HG03469 (cell line): ENCODE measurements at regions not wholly inside any gene's neighbourhood (a gene's known extent, or its start where the extent isn't known, plus 50 kb on each side); places are given as distances from the start of the nearest gene placed in this dataset.
A peak's percentile ranks its signal among the peaks of the same experiment; 100 is the strongest.
"Not testable (repeated sequence)": the region's sequence is repeated elsewhere in the genome, so short reads cannot be mapped to it uniquely, and the experiment has no call there.

Experiments
- ATAC-seq: cut with Tn5 transposase; IDR thresholded peaks from one replicate; pipeline ENCODE4 v1.9.1; 2021; ENCODE audit warnings: mild to moderate bottlenecking, moderate library complexity, moderate number of reproducible peaks; ENCODE audit not compliant: unreplicated experiment

DNA sequence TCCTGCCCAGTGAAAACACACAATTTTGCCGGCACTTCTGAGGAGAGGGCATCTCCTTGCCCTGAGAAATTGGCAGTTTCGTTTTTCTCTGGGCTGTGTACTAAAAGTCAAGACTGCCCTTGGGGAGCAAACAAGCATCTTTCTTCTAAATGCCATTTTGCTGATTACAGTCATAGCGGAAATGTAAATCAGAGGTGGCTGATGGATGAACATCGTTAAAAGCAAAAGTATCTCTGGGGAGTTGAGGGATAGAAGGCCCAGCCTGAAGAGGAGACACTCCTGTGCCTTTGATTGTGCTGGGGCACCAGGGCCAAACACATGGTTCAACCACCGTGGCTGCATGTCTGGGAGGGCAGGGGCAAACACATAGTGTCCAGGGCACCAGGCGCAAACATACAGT, 49.8 kb downstream of the ABCC12 start:
- ATAC-seq = no peak

DNA sequence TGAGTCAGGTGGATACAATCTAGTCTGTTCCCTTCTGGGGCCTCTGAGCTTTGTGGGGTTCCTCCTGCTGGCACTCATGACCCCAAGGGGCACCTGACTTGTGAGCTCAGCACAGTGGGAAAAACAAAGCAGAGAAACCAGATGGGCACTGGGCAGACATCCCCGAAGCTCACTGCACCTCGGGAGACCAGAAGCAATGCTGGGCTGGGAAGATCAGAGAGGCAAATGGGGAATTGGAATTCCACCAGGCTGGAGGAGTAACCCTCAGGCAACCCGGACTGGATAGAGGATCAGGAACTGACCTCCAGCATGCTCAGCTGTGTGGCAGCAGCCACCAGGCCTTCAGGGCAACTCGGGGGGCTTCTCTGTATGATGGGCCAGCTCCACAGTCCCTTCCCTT, 50.3 kb downstream of the ABCC12 start:
- no peak for ATAC-seq

DNA sequence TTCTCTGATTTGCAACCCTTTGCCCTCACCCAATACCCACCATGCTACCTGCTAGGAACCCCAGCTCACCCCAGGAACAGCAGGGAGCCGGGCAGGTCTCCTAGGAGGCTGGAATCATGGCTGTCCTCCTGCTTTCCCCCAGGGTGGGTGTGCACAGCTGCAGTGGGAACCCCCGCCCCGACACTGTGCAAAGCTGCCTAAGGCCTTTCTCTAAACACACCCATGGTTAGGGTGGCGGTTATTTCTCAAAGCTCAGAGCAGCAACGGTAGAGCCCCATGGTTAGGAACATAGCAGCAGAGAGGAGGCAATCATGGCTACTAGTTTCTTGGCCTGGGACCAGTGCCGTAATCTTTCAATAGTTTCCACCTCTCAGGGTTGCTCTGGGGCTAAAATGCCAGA, 52.2 kb downstream of the ABCC12 start:
- ATAC-seq = no peak

DNA sequence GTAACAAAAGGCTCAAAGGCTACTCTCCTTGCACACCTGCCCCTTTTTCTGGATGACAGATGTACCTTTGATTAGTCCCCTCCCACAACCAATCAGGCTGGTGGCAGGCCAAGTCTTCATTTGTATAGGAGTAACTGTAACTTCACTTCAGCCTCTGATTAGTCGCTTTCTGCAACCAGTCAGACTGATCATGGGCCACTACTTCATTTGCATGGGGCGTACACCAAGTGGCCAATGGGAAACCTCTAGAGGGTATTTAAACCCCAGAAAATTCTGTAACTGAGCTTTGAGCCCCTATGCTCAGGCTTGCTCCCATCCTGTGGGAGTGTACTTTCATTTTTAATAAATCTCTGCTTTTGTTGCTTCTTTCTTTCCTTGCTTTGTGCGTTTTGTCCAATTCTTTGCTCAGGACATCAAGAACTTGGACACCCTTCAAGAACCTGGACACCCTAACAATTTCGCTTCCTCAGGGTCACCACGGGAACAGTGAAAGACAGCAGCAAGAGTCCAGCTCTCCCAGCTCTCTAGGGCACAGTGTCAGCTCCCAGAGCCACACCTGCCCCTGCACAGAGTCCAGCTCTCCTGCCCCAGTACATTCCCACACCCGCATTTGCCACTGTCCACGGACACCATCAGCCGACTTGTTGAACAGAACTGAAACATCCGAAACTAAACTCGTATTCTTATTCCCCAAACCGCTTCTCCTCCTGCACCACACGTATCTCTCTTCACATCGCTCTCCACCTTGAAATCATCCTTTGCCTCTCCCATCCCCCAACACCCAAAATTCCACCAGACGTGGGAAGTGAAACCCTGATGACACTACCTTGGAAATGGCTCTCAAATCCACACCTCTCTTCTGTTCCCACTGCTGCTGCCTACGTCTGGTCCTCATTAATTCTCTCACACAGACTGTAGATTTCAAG, 53.4 kb downstream of the ABCC12 start:
- no peak for ATAC-seq

DNA sequence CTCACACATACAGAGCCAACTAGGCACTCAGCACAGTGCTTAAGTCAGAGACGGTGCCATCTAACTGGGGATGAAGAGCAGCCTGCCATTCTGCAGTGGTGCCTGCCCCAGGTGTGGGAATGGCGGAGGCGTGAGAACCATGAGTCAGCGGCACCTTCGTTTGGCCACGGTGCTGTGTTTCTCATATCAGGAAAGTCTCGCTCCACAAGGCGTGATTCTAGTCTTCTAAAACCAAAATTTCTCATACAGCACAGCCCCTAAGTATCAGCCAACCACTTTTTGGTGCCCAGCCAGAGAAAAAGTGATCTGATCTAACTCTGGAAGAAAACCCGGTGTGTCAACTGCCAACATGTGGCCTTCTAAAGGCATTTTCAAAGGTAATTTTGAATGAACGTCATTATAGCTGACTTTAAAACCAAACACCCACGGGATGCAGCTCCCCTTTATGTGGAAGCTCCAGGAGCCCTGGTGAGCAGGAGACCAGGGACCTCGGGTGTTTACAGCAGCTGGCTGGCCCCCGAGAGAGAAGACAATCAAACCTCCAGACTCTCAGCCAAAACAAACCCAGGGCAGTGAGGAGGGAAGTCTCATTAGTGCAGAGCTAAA, 54.6 kb downstream of the ABCC12 start:
- peak; percentile 66 for ATAC-seq

DNA sequence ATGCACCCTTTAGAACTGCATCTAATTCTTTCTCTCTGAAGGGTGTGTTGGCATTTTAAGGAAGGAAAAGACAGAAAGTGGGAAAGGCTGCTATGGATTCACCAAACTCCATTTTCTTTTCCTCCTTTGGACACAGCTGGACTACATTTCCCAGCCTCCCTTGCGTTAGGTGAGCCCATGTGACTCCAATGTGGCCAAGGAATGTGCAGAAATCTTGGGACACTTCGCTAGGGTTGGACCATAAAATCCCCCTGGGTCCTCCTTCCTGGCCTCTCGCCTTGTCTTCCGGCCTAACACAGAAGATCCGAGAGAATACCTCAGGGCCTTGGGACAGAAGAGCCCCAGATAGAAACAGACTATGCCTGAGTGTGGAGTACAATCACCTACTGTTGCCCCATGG, 56.3 kb downstream of the ABCC12 start:
- ATAC-seq = no peak

DNA sequence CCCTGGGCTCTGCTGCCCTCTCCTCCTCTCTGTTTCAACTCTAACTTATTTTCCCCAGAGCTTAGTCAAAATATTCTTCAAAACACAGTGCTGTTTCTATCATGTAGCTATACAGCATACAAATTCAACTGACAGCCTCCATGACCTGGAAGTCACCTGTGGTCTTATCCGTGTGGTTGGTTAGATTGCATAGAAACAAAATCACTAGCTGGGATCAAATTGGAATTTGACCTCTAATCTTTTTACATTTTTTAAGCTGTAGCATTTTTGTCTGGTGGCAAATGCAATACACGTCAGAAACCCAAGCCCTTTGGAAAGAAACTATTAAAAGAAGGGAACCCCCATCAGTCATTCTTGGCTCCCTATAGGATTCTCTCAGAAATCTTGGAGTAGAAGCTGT, 57.3 kb downstream of the ABCC12 start:
- no peak for ATAC-seq

DNA sequence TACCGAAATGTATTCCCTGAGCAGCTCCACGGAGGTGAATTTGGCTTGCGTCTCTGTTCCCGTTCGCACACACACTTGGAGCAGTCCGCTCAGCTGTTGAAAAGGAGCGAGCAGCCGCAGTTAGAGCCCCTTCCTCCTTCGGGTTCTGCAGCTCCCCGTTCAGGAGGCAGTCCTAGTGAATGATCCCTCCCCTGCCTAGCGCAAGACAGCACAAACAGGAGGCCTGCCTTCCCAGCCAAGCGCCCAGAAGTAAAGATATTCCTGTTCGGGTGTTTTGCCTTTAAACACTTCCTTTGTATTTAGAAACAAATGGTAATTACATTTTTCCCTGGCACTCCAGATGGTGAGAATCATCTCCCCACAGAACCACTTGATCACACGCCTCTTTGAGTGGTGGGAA, 64.7 kb downstream of the ABCC12 start:
- no peak for ATAC-seq

DNA sequence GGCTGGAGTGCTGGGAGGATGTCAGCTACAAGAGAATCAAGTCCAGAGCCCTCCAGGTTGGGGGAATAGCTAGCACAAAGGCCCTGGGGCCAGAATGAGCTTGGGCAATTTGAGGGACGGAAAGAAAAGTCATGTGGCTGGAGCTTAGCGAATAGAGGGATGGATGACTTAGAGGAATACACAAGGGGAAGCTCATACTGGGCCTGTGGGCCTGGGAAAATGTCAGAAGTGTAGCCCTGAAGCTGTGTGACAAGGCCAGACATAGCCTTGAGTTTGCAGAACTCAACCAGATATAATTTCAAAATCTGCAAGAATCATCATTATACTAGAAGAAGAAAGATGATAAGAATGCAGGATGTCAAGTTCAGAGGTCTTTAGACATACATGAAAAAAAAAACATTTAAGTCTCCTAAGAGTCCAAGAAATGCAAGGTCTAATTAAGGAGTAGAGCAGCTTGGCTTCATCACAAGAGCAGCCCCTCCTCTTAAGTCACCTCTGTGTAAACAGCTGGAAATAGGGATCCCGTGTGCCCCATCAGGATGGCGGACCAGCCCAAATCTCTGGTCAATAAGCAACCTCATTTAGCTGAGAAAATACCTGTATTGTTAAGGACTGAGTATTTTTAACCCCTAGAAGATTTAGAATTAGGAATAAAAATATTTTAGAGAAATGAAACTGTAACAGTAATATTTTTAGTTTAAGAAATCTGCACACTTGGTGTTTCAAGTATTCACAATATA, 66.6 kb downstream of the ABCC12 start:
- ATAC-seq = no peak

DNA sequence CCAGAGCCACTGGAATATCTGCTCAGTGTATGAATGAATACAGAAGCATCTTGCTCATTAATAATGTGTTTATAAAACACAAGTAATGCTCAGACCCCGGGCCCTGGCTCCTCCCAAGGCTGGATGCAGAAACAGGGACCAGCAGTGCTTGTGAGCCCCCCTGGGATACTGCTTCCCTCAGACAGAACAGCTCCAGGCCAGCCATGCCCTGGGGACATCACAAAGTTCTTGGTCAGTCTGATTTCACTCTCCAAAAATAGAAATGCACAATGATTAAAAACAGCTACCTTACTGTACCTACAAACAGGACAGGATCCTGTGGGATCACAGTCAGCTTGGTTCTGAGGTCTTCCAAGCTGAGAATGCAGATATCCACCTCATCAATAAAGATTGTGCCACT, 68.2 kb downstream of the ABCC12 start:
- no peak for ATAC-seq

DNA sequence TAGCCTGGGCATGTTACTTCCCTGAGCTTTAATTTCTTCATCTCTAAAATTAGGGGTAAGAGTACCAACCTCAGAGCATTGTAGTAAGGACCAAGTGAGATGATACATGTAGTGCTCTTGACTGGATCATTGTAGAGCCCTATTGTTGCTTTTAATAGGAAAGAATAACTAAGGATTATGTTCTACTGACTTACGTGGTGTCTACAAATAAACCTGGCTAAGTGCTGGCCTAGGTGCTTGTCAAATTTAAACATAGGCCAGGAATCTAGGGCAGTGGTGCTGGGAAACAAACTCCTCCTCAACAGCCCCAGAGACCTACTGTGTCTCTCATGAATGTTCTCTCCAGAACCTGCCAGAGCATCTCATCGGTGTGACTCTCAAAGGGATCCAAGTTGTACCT, 69.4 kb downstream of the ABCC12 start:
- no peak for ATAC-seq

DNA sequence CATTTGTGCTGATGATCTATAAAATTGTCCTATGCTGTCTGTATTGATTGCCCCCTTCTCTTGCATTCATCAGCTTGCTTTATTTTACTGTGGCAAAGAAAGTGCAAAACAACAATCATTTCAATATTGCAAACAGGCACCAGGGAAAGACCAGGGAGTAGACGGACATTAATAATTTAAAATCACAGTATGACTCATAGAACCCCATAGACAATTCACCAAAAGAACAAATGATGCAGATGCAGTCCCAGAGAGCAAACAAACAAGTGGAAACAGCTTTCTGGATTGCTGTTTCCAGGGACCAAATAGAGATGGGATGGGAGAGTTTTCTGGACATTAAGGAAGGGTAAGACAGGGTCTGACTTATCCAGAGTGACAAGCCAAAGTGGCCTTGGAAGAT, 70.1 kb downstream of the ABCC12 start:
- ATAC-seq = no peak

DNA sequence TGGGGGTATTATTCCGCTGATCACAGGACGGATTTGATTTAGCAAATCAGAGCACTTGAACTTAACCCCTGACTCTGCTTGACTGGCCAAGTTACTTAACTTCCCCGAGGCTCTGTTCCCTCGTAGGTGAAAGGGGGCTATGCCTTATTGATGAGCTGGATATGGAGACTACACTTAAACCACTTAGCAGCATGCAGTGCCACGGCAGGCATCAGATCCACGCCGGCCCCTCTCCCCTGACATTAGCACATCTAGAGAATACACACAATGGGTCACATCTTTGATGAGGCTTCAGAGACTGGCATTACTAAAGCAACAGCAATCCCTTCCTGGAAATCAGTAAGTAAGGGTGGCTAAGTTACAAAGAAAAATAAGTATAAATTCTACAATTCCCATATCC, 71.0 kb downstream of the ABCC12 start:
- ATAC-seq = no peak

DNA sequence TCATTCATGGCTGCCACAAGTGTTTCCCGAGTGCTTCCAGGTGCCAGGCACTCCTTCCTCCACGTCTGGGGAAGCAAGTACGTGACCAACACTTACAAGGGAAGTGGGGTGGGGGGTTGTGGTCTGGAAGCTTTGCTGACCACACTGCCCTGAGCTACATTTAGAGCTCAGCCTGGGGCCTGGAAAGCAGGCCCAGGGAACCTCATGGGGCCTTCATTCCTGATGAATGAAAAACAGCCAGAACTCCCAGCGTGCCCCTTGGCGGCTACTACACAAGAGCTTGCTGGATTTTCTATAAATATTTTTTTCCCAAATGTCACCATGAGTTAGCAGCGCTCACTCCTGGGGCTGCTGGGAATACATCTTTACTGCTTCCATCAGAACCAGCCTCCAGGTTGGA, 73.3 kb downstream of the ABCC12 start:
- no peak for ATAC-seq

DNA sequence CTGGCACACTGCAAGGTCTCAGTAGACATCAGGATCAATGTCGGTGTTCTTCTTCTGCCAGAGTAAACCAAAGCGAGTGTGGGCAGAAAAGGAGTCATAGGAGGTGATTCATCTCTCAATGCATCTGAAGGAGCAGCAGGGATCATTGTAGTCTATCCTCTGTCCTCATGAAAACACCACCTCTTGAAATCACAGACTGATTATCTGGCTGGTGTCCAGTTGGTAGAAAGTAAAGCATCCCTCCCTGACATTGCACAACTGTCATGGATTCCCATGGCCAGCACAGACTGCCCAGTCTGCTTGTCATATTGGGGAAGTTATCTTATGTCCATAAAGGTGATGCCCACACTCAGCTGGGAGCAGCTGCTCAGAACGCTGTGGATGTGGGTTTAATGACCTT, 74.1 kb downstream of the ABCC12 start:
- no peak for ATAC-seq

DNA sequence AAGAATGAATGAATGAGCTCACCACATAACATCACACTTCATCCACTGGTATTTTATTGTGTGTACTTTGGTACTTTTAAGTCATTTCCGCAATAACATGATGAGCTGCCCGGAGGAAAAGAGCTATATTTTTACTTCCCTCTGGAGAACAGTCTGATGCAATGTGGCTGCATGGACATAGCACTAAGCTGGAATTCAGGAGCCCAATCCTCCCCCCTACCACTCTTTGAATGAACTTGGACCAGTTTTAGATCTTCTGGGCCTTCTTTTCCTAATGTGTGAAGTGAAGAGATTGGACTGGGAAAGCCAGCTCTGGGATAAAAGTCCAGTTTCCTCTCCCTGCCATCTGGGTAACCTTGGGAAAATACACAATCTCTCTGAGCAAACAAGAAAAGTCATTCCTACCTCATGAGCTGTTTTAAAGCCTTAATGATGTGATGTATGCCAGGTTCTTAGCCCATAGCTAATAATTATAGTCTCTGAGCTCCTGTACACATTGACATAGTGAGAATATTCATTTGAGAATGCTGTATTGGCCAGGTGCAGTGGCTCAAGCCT, 79.3 kb downstream of the ABCC12 start:
- ATAC-seq = no peak

DNA sequence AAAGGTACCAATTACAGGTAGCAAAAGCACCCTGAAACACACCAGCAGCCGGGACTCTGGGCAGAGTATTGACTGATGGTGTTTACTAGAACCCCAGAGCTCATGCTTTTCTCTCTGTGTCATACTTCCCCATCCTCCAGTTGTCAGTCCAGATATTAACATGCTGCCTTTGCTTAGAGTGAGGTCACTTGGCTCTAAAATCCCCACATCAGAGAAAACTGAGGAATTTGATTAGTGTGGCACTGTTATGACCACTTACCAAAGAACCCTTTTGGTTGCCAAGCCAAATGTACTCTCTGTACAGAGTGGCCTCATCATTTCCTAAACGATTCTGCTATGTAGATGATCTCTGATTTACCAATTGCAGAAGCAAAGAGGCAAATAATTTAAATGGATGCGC, 80.4 kb downstream of the ABCC12 start:
- no peak for ATAC-seq

DNA sequence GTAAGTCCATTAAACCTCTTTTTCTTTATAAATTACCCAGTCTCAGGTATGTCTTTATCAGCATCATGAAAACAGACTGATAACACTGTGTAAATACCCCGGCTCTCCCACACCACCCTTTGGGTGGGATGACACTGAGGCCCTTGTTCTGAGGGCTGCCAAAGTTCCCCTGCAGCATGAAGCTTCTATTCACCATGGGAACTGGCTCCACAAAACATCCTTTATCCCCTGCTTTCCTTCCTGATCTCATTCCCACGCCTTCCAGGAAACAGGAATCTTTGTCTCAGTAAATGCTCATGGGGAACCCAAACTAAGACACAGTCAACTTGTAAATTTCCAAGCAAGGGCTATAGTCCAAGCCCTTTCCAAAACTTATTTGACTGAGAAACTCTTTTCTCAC, 88.4 kb downstream of the ABCC12 start:
- no peak for ATAC-seq

DNA sequence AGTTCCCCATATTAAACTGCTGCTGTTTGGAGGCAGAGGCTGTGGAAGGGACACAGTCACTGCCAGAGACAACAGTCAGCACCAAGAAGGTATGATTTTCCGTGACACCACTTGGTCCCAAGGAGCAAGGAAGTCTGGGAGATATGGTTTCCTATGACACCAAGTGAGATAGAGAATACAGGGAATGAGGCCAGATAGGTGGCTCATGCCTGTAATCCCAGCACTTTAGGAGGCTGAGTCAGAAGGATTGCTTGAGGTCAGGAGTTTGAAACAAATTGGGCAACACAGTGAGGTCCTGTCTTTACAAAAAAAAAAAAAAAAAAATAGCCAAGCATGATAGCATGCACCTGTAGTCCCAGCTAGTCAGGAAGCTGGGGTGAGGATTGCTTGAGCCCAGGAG, 90.8 kb downstream of the ABCC12 start:
- ATAC-seq = no peak

DNA sequence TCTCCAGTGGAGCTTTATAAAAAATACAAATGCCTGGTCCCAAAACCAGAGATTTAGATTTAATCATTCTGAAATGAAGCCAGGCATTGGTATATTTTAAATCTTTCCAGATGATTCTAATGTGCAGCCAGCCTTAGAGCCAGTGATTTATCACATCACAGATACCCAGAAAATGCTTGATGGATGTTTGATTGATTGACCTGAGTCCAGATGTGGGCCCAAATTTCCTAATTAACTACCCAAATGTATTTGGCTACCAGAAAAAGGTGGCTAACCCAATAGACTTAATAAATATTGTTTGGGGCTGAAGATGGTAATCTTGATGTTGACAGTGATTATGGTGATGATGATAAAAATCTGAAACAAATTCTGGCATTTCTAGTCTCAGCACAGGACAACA, 93.1 kb downstream of the ABCC12 start:
- no peak for ATAC-seq

DNA sequence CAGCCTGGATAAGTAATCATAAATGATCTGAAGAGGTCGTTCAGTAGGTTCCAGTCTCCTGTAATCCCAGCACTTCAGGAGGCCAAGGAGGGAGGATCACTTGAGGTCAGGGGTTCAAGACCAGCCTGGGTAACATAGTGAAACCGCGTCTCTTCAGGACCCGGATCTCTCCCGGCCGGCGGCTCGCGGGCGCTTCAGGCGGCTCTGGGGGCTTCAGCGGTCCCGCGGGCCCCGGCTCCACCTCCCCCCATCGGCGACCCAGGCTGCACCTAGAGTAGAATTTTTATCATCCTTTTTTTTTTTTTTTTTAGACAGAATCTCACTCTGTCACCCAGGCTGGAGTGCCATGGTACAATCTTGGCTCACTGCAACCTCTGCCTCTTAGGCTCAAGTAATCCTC, 95.9 kb downstream of the ABCC12 start:
- ATAC-seq = no peak

DNA sequence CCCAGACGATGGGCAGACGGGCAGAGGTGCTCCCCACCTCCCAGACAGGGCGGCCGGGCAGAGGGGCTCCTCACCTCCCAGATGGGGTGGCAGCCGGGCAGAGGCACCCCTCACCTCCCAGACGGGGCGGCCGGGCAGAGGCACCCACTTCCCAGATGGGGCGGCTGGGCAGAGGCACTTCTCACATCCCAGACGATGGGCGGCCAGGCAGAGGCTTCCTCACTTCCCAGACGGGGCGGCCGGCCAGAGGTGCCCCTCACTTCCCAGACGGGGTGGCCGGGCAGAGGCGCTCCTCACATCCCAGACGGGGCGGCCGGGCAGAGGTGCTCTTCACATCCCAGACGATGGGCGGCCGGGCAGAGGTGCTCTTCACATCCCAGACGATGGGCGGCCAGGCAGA, 96.6 kb downstream of the ABCC12 start:
- ATAC-seq = not testable (repeated sequence)
